ENCODE measurements at regions not wholly inside any gene's neighbourhood (a gene's known extent, or its start where the extent isn't known, plus 50 kb on each side); places are given as distances from the start of the nearest gene placed in this dataset.

- Histone ChIP-seq H3K79me2 (ENCODE audit: control insufficient read depth, insufficient read depth, low read length) (no peaks in the 10 kb centered on the region), H3K27ac (ENCODE audit: low read length in 2 of 2) (no peak overlapping the region), H3K4me1 (ENCODE audit: control insufficient read depth in 2 of 2, insufficient read depth in 2 of 2, low read length in 2 of 2) (no peaks in the 10 kb centered on the region), H2AFZ (ENCODE audit: insufficient read depth, low read depth, low read length, poor library complexity, severe bottlenecking) (no peak overlapping the region), H3K36me3 (replicated peaks in 1 of 2; ENCODE audit: control extremely low read depth in 1 of 2, control insufficient read depth in 1 of 2, extremely low read depth in 1 of 2, insufficient read depth in 2 of 2, low read length in 1 of 2) (no peaks in the 10 kb centered on the region), H3K4me2 (replicated peaks; ENCODE audit: low read depth, low read length, poor library complexity, severe bottlenecking) (no peak overlapping the region), H3K27me3 (replicated peaks in 1 of 4; ENCODE audit: control extremely low read depth in 1 of 4, control insufficient read depth in 3 of 4, insufficient read depth in 4 of 4, low read length in 3 of 4) (peaks cover 0 to 8% (median 0%) of the 10 kb centered on the region in 4 experiments), H3K4me3 (ENCODE audit: control extremely low read depth in 1 of 5, extremely low read depth in 1 of 5, insufficient read depth in 1 of 5, low read depth in 2 of 5, low read length in 4 of 5) (no peak overlapping the region), H4K20me1 (ENCODE audit: control insufficient read depth, insufficient read depth, low read length, poor library complexity, severe bottlenecking) (no peaks in the 10 kb centered on the region), H3K9me3 (ENCODE audit: control extremely low read depth in 1 of 3, control insufficient read depth in 2 of 3, insufficient read depth in 1 of 3, low read length in 2 of 3) (no peaks in the 10 kb centered on the region), H3K9ac (ENCODE audit: low read length) (no peak overlapping the region)
- intact Hi-C loops (cut with micrococcal nuclease), result no loop called here
- no peak for DNase-seq
- H3K9me3 Mint-ChIP-seq (ENCODE audit: insufficient read depth), result no peaks in the 10 kb centered on the region
- WGBS (ENCODE audit: insufficient coverage), result 100% methylated on average over 1 of the region's 3 CpGs
- TF ChIP-seq EZH2 (IDR thresholded peaks at IDR 0.05; ENCODE audit: borderline replicate concordance, insufficient read depth, low read depth, low read length, poor library complexity, severe bottlenecking) (no peak), CTCF (IDR thresholded peaks at IDR 0.05) (no peak)
- peaks cover 6% of the 10 kb centered on the region for H3K4me1 Mint-ChIP-seq
- ATAC-seq (ENCODE audit: low read depth), result no peak
- ChIA-PET POLR2A (no interaction called here), CTCF (interaction anchor here (0.9 kb wide), 1 partner anchor 41 kb away, joined by 3 read pairs; no protein-coding TSS in a partner anchor)
- peaks cover 24% of the 10 kb centered on the region for H3K27me3 Mint-ChIP-seq
- no peak overlapping the region for H3K27ac Mint-ChIP-seq
- H3K4me3 Mint-ChIP-seq, result no peak overlapping the region
Observed at GRCh38 chr10:110397856-110398255, 93.1 kb upstream of the SMNDC1 start.

GRCh38 chr10:110398419-110399105 lies 93.8 kb upstream of the SMNDC1 start:
- no peaks in the 10 kb centered on the region for H3K9me3 ChIP-seq (ENCODE audit: control extremely low read depth in 1 of 3, control insufficient read depth in 2 of 3, insufficient read depth in 1 of 3, low read length in 2 of 3)
- WGBS (ENCODE audit: insufficient coverage), result 86% methylated on average over 9 of the region's 9 CpGs
- ATAC-seq (ENCODE audit: low read depth) (no peak), DNase-seq (no peak)
- peaks cover 0 to 7% (median 0%) of the 10 kb centered on the region in 4 experiments for H3K27me3 ChIP-seq (replicated peaks in 1 of 4; ENCODE audit: control extremely low read depth in 1 of 4, control insufficient read depth in 3 of 4, insufficient read depth in 4 of 4, low read length in 3 of 4)
- ChIA-PET POLR2A (no interaction called here), CTCF (no interaction called here)
- H3K4me3 ChIP-seq (ENCODE audit: control extremely low read depth in 1 of 5, extremely low read depth in 1 of 5, insufficient read depth in 1 of 5, low read depth in 2 of 5, low read length in 4 of 5), result no peak overlapping the region
- no peak overlapping the region for H3K9ac ChIP-seq (ENCODE audit: low read length)
- H3K4me3 Mint-ChIP-seq, result no peak overlapping the region
- peaks cover 6% of the 10 kb centered on the region for H3K4me1 Mint-ChIP-seq
- TF ChIP-seq EZH2 (IDR thresholded peaks at IDR 0.05; ENCODE audit: borderline replicate concordance, insufficient read depth, low read depth, low read length, poor library complexity, severe bottlenecking) (no peak), CTCF (IDR thresholded peaks at IDR 0.05) (no peak)
- intact Hi-C loops (cut with micrococcal nuclease), result no loop called here
- peaks cover 21% of the 10 kb centered on the region for H3K27me3 Mint-ChIP-seq
- H3K9me3 Mint-ChIP-seq (ENCODE audit: insufficient read depth), result no peaks in the 10 kb centered on the region
- H4K20me1 ChIP-seq (ENCODE audit: control insufficient read depth, insufficient read depth, low read length, poor library complexity, severe bottlenecking), result no peaks in the 10 kb centered on the region
- no peaks in the 10 kb centered on the region for H3K4me1 ChIP-seq (ENCODE audit: control insufficient read depth in 2 of 2, insufficient read depth in 2 of 2, low read length in 2 of 2)
- no peak overlapping the region for H3K27ac Mint-ChIP-seq
- no peaks in the 10 kb centered on the region for H3K36me3 ChIP-seq (replicated peaks in 1 of 2; ENCODE audit: control extremely low read depth in 1 of 2, control insufficient read depth in 1 of 2, extremely low read depth in 1 of 2, insufficient read depth in 2 of 2, low read length in 1 of 2)
- H2AFZ ChIP-seq (ENCODE audit: insufficient read depth, low read depth, low read length, poor library complexity, severe bottlenecking), result no peak overlapping the region
- H3K79me2 ChIP-seq (ENCODE audit: control insufficient read depth, insufficient read depth, low read length), result no peaks in the 10 kb centered on the region
- no peak overlapping the region for H3K27ac ChIP-seq (ENCODE audit: low read length in 2 of 2)
- no peak overlapping the region for H3K4me2 ChIP-seq (replicated peaks; ENCODE audit: low read depth, low read length, poor library complexity, severe bottlenecking)

Measured in B cell (primary cell).